ENCODE measurements at regions not wholly inside any gene's neighbourhood (a gene's known extent, or its start where the extent isn't known, plus 50 kb on each side); places are given as distances from the start of the nearest gene placed in this dataset.
"Not testable (repeated sequence)": the region's sequence is repeated elsewhere in the genome, so short reads cannot be mapped to it uniquely, and the experiment has no call there.

GRCh38 chr21:22363504-22363903, 1365.3 kb downstream of the NCAM2 start:
- TF ChIP-seq CTCF (IDR thresholded peaks at IDR 0.05; ENCODE audit: insufficient read depth, low read depth, low read length, missing control alignments) = no peak
- no peak for DNase-seq (ENCODE audit: low read depth)

GRCh38 chr21:22364163-22364562, 1366.0 kb downstream of the NCAM2 start:
- DNase-seq (ENCODE audit: low read depth) = no peak
- no peak overlapping the region for H3K4me3 ChIP-seq (ENCODE audit: low read depth, low read length)
- no peak for TF ChIP-seq CTCF (IDR thresholded peaks at IDR 0.05; ENCODE audit: insufficient read depth, low read depth, low read length, missing control alignments)

More at GRCh38 chr21:22363504-22363903, 1365.3 kb downstream of the NCAM2 start:
- no peak overlapping the region for H3K4me3 ChIP-seq (ENCODE audit: low read depth, low read length)

GRCh38 chr21:22374218-22374969, 1376.2 kb downstream of the NCAM2 start:
- no peak for DNase-seq (ENCODE audit: low read depth)
- H3K4me3 ChIP-seq (ENCODE audit: low read depth, low read length) = no peak overlapping the region
- TF ChIP-seq CTCF (IDR thresholded peaks at IDR 0.05; ENCODE audit: insufficient read depth, low read depth, low read length, missing control alignments) = no peak

DNA sequence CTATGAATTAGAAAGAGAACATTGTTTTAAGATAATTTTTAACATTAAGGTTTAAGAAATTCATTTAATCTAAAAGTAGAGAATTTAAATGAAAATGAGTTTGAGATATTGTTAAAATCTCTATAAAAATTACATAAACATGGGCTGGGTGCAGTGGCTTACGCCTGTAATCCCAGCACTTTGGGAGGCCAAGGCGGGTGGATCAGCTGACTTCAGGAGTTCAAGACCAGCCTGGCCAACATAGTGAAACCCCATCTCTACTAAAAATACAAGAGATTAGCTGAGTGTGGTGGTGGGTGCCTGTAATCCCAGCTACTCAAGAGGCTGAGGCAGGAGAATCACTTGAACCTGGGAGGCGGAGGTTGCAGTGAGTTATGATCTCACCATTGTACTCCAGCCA, 1379.6 kb downstream of the NCAM2 start:
- DNase-seq (ENCODE audit: low read depth) = not testable (repeated sequence)

DNA sequence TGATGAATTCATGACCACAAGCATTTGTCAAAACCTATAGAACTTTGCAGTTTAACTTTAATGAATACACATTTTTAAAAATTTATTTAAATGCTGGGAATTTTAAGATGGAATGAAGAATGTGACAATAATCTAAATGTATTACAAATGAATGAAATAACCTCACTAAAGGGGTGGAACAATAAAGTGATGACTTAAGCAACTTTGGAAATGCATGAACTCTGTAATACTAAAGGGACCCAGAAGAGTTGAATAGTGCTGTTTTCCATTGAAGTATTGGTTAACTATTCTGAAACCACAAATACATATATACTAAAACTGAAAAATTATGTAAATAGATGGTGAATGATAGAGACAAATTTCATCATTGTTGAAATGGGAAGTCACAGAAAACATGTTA, 1395.1 kb downstream of the NCAM2 start:
- no peak overlapping the region for H3K4me3 ChIP-seq (ENCODE audit: low read depth, low read length)
- no peak for DNase-seq (ENCODE audit: low read depth)
- no peak for TF ChIP-seq CTCF (IDR thresholded peaks at IDR 0.05; ENCODE audit: insufficient read depth, low read depth, low read length, missing control alignments)

More for the DNA sequence above, 1379.6 kb downstream of the NCAM2 start:
- not testable (repeated sequence) for H3K4me3 ChIP-seq (ENCODE audit: low read depth, low read length)

DNA sequence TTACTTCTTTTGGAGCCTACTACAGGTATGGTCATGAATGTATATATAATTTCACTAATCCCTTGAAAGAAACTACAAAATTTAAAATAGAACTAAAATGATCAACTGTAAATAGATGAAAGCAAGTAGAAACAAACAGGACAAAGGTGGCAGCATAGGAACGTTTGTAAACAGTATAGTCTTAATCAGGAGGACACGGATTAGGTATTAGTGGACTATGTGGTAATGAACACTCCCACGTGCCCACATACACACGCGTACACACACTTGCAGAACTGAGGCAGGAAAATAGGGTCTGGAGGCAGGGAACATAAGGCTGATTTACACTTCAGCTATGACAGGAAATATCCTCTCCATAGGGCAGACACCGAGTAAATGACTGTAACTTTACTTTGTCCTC, 1397.8 kb downstream of the NCAM2 start:
- no peak overlapping the region for H3K4me3 ChIP-seq (ENCODE audit: low read depth, low read length)
- no peak for TF ChIP-seq CTCF (IDR thresholded peaks at IDR 0.05; ENCODE audit: insufficient read depth, low read depth, low read length, missing control alignments)
- DNase-seq (ENCODE audit: low read depth) = no peak

DNA sequence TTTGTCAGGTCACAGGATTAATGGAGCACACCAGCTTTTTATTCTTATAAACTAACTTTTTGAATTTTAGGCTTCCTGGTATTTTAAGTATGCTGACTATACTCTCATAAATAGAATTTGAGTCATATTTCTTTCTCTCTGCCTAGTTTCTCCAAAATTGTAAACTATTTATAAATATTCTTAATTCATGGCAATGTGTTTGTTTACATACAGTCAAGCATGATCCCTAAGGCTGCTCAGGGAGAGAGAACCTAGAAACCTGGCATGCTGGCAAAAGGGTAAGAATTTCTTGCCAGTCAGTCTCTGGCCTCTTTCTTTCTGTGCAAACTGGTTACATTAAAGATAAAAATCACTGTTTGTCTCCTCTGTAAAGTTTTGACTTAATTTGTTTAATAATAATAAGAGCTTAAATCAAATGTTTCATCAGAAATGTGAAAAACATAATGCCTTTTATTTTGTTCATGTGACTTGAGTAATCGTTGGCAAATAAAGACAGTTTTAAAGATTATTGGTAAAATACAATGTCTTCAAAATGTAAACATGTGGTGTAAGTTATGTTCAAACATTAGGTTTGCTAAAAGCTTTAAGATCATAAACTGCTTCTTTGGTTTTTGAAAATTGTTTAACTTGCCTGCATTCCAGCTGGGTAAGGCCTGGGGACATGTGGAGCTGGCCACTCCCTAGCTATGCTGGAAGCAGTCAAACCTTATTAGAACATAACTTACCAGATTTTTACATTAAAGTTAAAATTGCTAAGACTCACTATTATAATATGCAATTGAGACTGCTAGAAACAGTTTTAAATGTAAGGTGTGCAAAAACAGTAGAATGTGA, 1401.7 kb downstream of the NCAM2 start:
- TF ChIP-seq CTCF (IDR thresholded peaks at IDR 0.05; ENCODE audit: insufficient read depth, low read depth, low read length, missing control alignments) = no peak
- no peak for DNase-seq (ENCODE audit: low read depth)
- H3K4me3 ChIP-seq (ENCODE audit: low read depth, low read length) = no peak overlapping the region
